ENCODE measurements at regions not wholly inside any gene's neighbourhood (a gene's known extent, or its start where the extent isn't known, plus 50 kb on each side); places are given as distances from the start of the nearest gene placed in this dataset.

GRCh38 chr12:60196366-60196765, 600.5 kb downstream of the SLC16A7 start:
- Histone ChIP-seq H3K4me2 (ENCODE audit: low read depth, low read length, poor library complexity, severe bottlenecking) (no peak overlapping the region), H3K79me2 (ENCODE audit: insufficient read depth, low read length) (no peaks in the 10 kb centered on the region), H2AFZ (ENCODE audit: low read length) (no peak overlapping the region), H3K9me2 (replicated peaks; ENCODE audit: low read depth, low read length) (no peaks in the 10 kb centered on the region), H3K4me1 (ENCODE audit: insufficient read depth, low read length, poor library complexity, severe bottlenecking) (no peaks in the 10 kb centered on the region), H3K36me3 (ENCODE audit: insufficient read depth, low read length) (no peaks in the 10 kb centered on the region), H3K4me3 (ENCODE audit: low read length, poor library complexity, severe bottlenecking) (no peak overlapping the region), H3K9me3 (ENCODE audit: insufficient read depth, low read depth, low read length) (no peaks in the 10 kb centered on the region), H3K9ac (ENCODE audit: low read depth, low read length, poor library complexity, severe bottlenecking) (no peak overlapping the region), H4K20me1 (ENCODE audit: insufficient read depth, low read length, poor library complexity, severe bottlenecking) (no peaks in the 10 kb centered on the region), H3K27me3 (ENCODE audit: insufficient read depth, low read length, poor library complexity, severe bottlenecking) (no peaks in the 10 kb centered on the region), H3F3A (ENCODE audit: low read depth) (no peaks in the 10 kb centered on the region)
- TF ChIP-seq EZH2phosphoT487 (IDR thresholded peaks at IDR 0.05; ENCODE audit: borderline replicate concordance) (no peak), CTCF (conservative IDR thresholded peaks at IDR 0.05; ENCODE audit: low read length) (no peak)

- Histone ChIP-seq H3K36me3 (ENCODE audit: insufficient read depth, low read length) (no peaks in the 10 kb centered on the region), H3F3A (ENCODE audit: low read depth) (no peaks in the 10 kb centered on the region), H3K79me2 (ENCODE audit: insufficient read depth, low read length) (no peaks in the 10 kb centered on the region), H3K4me1 (ENCODE audit: insufficient read depth, low read length, poor library complexity, severe bottlenecking) (no peaks in the 10 kb centered on the region), H3K9me2 (replicated peaks; ENCODE audit: low read depth, low read length) (no peaks in the 10 kb centered on the region), H4K20me1 (ENCODE audit: insufficient read depth, low read length, poor library complexity, severe bottlenecking) (no peaks in the 10 kb centered on the region), H3K9me3 (ENCODE audit: insufficient read depth, low read depth, low read length) (no peaks in the 10 kb centered on the region), H3K4me2 (ENCODE audit: low read depth, low read length, poor library complexity, severe bottlenecking) (no peak overlapping the region), H2AFZ (ENCODE audit: low read length) (no peak overlapping the region), H3K9ac (ENCODE audit: low read depth, low read length, poor library complexity, severe bottlenecking) (no peak overlapping the region), H3K4me3 (ENCODE audit: low read length, poor library complexity, severe bottlenecking) (no peak overlapping the region), H3K27me3 (ENCODE audit: insufficient read depth, low read length, poor library complexity, severe bottlenecking) (no peaks in the 10 kb centered on the region)
- TF ChIP-seq EZH2phosphoT487 (IDR thresholded peaks at IDR 0.05; ENCODE audit: borderline replicate concordance) (no peak), CTCF (conservative IDR thresholded peaks at IDR 0.05; ENCODE audit: low read length) (no peak)
Measured at GRCh38 chr12:60197589-60197988, 601.8 kb downstream of the SLC16A7 start.

GRCh38 chr12:60201891-60202290, 606.1 kb downstream of the SLC16A7 start:
- Histone ChIP-seq H3K79me2 (ENCODE audit: insufficient read depth, low read length) (no peaks in the 10 kb centered on the region), H2AFZ (ENCODE audit: low read length) (no peak overlapping the region), H3K27me3 (ENCODE audit: insufficient read depth, low read length, poor library complexity, severe bottlenecking) (no peaks in the 10 kb centered on the region), H3K4me1 (ENCODE audit: insufficient read depth, low read length, poor library complexity, severe bottlenecking) (peaks cover 2% of the 10 kb centered on the region), H3K9ac (ENCODE audit: low read depth, low read length, poor library complexity, severe bottlenecking) (no peak overlapping the region), H3F3A (ENCODE audit: low read depth) (0 out of 2 replicates have a peak, but pooled peaks cover 1% of the 10 kb centered on the region), H3K9me2 (replicated peaks; ENCODE audit: low read depth, low read length) (no peaks in the 10 kb centered on the region), H4K20me1 (ENCODE audit: insufficient read depth, low read length, poor library complexity, severe bottlenecking) (no peaks in the 10 kb centered on the region), H3K4me3 (ENCODE audit: low read length, poor library complexity, severe bottlenecking) (no peak overlapping the region), H3K9me3 (ENCODE audit: insufficient read depth, low read depth, low read length) (no peaks in the 10 kb centered on the region), H3K4me2 (ENCODE audit: low read depth, low read length, poor library complexity, severe bottlenecking) (no peak overlapping the region), H3K36me3 (ENCODE audit: insufficient read depth, low read length) (no peaks in the 10 kb centered on the region)
- TF ChIP-seq CTCF (conservative IDR thresholded peaks at IDR 0.05; ENCODE audit: low read length) (no peak), EZH2phosphoT487 (IDR thresholded peaks at IDR 0.05; ENCODE audit: borderline replicate concordance) (no peak)

All from Loucy (cell line).